Dendritic cell treated with granulocyte-macrophage colony-stimulating factor and Interleukin-4, amounts not matched to agents 40 ng/mL and 50 ng/mL, for 4 days (primary cell): ENCODE measurements at regions not wholly inside any gene's neighbourhood (a gene's known extent, or its start where the extent isn't known, plus 50 kb on each side); places are given as distances from the start of the nearest gene placed in this dataset.

Source experiments
- H3K27ac Mint-ChIP-seq: one replicate; pipeline ENCODE4 v1.8.0; 2022; ENCODE audit warnings: mild to moderate bottlenecking, mixed read lengths
- H3K27me3 Mint-ChIP-seq: one replicate; pipeline ENCODE4 v1.8.0; 2022; ENCODE audit warnings: mild to moderate bottlenecking, mixed read lengths
- H3K36me3 Mint-ChIP-seq: one replicate; pipeline ENCODE4 v1.8.0; 2022; ENCODE audit warnings: low read depth, mixed read lengths
- H3K4me1 Mint-ChIP-seq: one replicate; pipeline ENCODE4 v1.8.0; 2022; ENCODE audit warnings: low read depth, mixed read lengths
- H3K4me3 Mint-ChIP-seq: one replicate; pipeline ENCODE4 v1.8.0; 2022; ENCODE audit warnings: mild to moderate bottlenecking, moderate library complexity, mixed read lengths
- H3K9me3 Mint-ChIP-seq: one replicate; pipeline ENCODE4 v1.8.0; 2022; ENCODE audit warnings: mixed read lengths
- intact Hi-C: fragments of 100-400 bp; cut with micrococcal nuclease; formaldehyde crosslinking; loops from one replicate; pipeline ENCODE4 v1.15.0; 2022

DNA sequence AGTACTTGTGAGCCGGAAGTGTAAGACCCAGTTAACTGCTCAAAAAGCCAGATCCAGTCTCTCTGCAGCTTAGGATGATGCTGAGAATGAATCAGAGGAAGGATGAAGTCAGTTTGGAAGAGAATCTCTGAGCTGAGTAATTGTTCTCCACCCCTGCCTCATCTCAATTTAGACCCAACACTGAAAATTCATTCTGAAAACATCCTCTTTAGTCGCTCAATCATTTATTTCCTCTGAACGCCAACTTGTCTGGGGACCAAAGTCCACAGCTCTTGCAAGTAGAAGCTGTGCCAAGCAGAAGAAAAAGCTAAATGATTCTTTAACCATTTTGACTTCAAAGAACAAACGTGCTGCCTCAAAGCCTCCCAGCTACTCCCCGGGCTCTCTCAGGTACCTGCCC, 177.1 kb upstream of the KLHL29 start:
- H3K4me3 Mint-ChIP-seq, result no peak overlapping the region
- no peaks in the 10 kb centered on the region for H3K27me3 Mint-ChIP-seq
- no peaks in the 10 kb centered on the region for H3K36me3 Mint-ChIP-seq
- H3K4me1 Mint-ChIP-seq, result no peaks in the 10 kb centered on the region
- intact Hi-C loops, result no loop called here
- no peak overlapping the region for H3K27ac Mint-ChIP-seq
- no peaks in the 10 kb centered on the region for H3K9me3 Mint-ChIP-seq

- H3K27me3 Mint-ChIP-seq, result no peaks in the 10 kb centered on the region
- intact Hi-C loops, result no loop called here
- no peak overlapping the region for H3K4me3 Mint-ChIP-seq
- H3K27ac Mint-ChIP-seq, result no peak overlapping the region
- H3K9me3 Mint-ChIP-seq, result no peaks in the 10 kb centered on the region
- no peaks in the 10 kb centered on the region for H3K4me1 Mint-ChIP-seq
- H3K36me3 Mint-ChIP-seq, result no peaks in the 10 kb centered on the region
Measured at GRCh38 chr2:23208339-23208738, 176.6 kb upstream of the KLHL29 start.

- no peaks in the 10 kb centered on the region for H3K36me3 Mint-ChIP-seq
- no peaks in the 10 kb centered on the region for H3K27me3 Mint-ChIP-seq
- intact Hi-C loops, result no loop called here
- H3K27ac Mint-ChIP-seq, result no peak overlapping the region
- H3K4me3 Mint-ChIP-seq, result no peak overlapping the region
- no peaks in the 10 kb centered on the region for H3K4me1 Mint-ChIP-seq
- H3K9me3 Mint-ChIP-seq, result no peaks in the 10 kb centered on the region
Measured at GRCh38 chr2:23209059-23209458, 175.9 kb upstream of the KLHL29 start.

- H3K4me1 Mint-ChIP-seq, result no peaks in the 10 kb centered on the region
- intact Hi-C loops, result no loop called here
- no peaks in the 10 kb centered on the region for H3K9me3 Mint-ChIP-seq
- H3K36me3 Mint-ChIP-seq, result no peaks in the 10 kb centered on the region
- no peaks in the 10 kb centered on the region for H3K27me3 Mint-ChIP-seq
- no peak overlapping the region for H3K4me3 Mint-ChIP-seq
- no peak overlapping the region for H3K27ac Mint-ChIP-seq
Measured at GRCh38 chr2:23211987-23212583, 172.9 kb upstream of the KLHL29 start.

- no peak overlapping the region for H3K27ac Mint-ChIP-seq
- H3K4me1 Mint-ChIP-seq, result no peaks in the 10 kb centered on the region
- H3K9me3 Mint-ChIP-seq, result no peaks in the 10 kb centered on the region
- intact Hi-C loops, result no loop called here
- no peaks in the 10 kb centered on the region for H3K36me3 Mint-ChIP-seq
- no peaks in the 10 kb centered on the region for H3K27me3 Mint-ChIP-seq
- H3K4me3 Mint-ChIP-seq, result no peak overlapping the region
Measured at GRCh38 chr2:23213196-23213595, 171.8 kb upstream of the KLHL29 start.

GRCh38 chr2:23215016-23215415, 170.0 kb upstream of the KLHL29 start:
- intact Hi-C loops, result no loop called here
- Mint-ChIP-seq H3K36me3 (no peaks in the 10 kb centered on the region), H3K9me3 (no peaks in the 10 kb centered on the region), H3K27me3 (no peaks in the 10 kb centered on the region), H3K4me3 (no peak overlapping the region), H3K4me1 (no peaks in the 10 kb centered on the region), H3K27ac (no peak overlapping the region)

DNA sequence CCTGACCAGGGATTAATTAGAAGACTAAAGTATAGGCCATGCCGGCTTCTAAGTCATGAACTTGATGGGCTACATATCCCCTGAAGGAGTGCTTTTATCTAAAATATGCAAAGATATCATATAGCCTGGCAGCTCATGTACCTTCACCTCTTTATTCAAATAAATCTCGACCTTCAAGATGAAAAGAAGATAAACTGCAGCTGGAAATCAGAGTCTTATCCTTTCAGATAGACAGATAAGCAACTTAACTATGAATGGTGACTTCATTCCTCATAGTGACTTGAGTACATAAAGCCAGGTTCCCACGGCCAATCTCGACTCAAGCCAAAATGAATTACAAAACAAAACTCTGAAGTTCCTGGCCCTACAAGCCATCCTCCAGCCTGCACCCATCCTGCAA, 165.3 kb upstream of the KLHL29 start:
- H3K36me3 Mint-ChIP-seq, result no peaks in the 10 kb centered on the region
- H3K4me1 Mint-ChIP-seq, result no peaks in the 10 kb centered on the region
- H3K27me3 Mint-ChIP-seq, result no peaks in the 10 kb centered on the region
- H3K4me3 Mint-ChIP-seq, result no peak overlapping the region
- intact Hi-C loops, result no loop called here
- no peak overlapping the region for H3K27ac Mint-ChIP-seq
- no peaks in the 10 kb centered on the region for H3K9me3 Mint-ChIP-seq

DNA sequence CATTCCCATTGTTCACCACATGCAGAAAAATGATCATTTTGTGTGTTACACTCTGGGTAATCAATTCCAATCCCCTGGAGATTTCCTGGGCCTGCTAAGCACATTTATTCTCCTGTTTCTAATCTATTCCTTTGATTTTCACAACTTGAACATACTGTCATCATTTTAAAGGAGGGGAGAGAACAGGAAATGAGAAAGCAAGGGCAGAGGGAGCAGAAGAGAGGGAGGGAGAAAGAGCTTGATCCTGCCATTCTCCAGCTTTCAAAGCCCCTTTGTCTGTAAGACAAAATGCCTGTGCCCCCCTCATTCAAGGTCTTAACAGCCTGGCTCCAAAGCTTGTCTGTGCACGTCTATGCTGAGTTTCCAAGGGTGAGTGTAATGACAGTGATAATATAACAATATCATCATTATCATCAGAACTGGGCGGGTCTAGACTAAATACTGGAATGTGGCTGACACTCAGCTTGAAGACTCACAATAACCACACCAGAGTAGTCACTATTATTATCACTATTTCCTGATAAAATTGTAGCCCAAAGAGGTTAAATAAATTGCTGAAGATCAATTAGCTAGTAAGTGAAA, 164.4 kb upstream of the KLHL29 start:
- intact Hi-C loops, result no loop called here
- H3K27me3 Mint-ChIP-seq, result no peaks in the 10 kb centered on the region
- H3K4me1 Mint-ChIP-seq, result no peaks in the 10 kb centered on the region
- no peak overlapping the region for H3K4me3 Mint-ChIP-seq
- no peak overlapping the region for H3K27ac Mint-ChIP-seq
- H3K36me3 Mint-ChIP-seq, result no peaks in the 10 kb centered on the region
- H3K9me3 Mint-ChIP-seq, result no peaks in the 10 kb centered on the region

- no peak overlapping the region for H3K4me3 Mint-ChIP-seq
- no peaks in the 10 kb centered on the region for H3K4me1 Mint-ChIP-seq
- no peaks in the 10 kb centered on the region for H3K9me3 Mint-ChIP-seq
- no peaks in the 10 kb centered on the region for H3K36me3 Mint-ChIP-seq
- H3K27ac Mint-ChIP-seq, result no peak overlapping the region
- H3K27me3 Mint-ChIP-seq, result no peaks in the 10 kb centered on the region
- intact Hi-C loops, result no loop called here
Measured at GRCh38 chr2:23221236-23221635, 163.7 kb upstream of the KLHL29 start.

GRCh38 chr2:23221901-23222300, 163.1 kb upstream of the KLHL29 start:
- no peaks in the 10 kb centered on the region for H3K36me3 Mint-ChIP-seq
- H3K27me3 Mint-ChIP-seq, result no peaks in the 10 kb centered on the region
- intact Hi-C loops, result no loop called here
- H3K27ac Mint-ChIP-seq, result no peak overlapping the region
- no peaks in the 10 kb centered on the region for H3K9me3 Mint-ChIP-seq
- H3K4me1 Mint-ChIP-seq, result no peaks in the 10 kb centered on the region
- no peak overlapping the region for H3K4me3 Mint-ChIP-seq

DNA sequence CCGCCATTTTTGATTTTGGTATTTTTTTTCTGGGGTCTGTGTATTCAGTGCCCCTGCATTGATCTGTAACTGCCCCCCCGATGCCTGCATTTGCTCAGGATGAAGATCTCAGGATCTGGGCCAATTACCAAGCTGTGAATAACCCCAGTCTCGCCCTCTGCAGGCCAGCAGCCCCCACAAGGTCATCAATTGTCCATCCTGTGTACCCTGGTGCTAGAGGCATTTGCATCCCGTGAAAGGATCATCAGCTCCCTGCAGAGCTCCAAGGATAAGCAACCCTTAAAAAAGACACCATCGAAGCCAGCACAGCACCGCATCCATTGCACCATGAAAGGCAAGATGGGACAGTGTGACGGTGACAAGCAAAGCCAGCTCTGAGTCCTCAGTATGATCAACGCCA, 154.1 kb upstream of the KLHL29 start:
- H3K4me1 Mint-ChIP-seq, result no peaks in the 10 kb centered on the region
- no peaks in the 10 kb centered on the region for H3K27me3 Mint-ChIP-seq
- peaks cover 18% of the 10 kb centered on the region for H3K9me3 Mint-ChIP-seq
- no peak overlapping the region for H3K4me3 Mint-ChIP-seq
- no peak overlapping the region for H3K27ac Mint-ChIP-seq
- no peaks in the 10 kb centered on the region for H3K36me3 Mint-ChIP-seq
- intact Hi-C loops, result no loop called here

GRCh38 chr2:23231865-23232264, 153.1 kb upstream of the KLHL29 start:
- Mint-ChIP-seq H3K9me3 (peaks cover 18% of the 10 kb centered on the region), H3K36me3 (no peaks in the 10 kb centered on the region), H3K4me1 (no peaks in the 10 kb centered on the region), H3K27me3 (no peaks in the 10 kb centered on the region), H3K4me3 (no peak overlapping the region), H3K27ac (no peak overlapping the region)
- intact Hi-C loops, result no loop called here

DNA sequence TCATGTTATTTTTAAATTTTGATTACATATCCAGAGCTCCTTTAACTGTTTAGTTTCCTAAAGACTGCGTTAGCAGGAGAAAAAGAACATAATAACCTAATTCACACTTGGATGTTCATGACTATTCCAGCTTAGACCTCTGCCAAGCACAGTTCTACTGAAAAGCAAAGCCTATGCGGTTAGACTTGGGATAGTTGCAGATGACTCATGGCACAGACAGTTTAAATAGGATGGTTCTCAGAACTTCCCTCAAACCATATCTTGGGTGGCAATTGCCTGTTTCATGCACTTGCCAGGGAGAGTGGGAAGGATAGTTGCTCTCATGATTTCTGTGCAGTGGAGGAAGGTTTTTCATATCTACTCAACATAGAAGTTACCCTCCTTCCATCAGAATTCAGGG, 149.7 kb upstream of the KLHL29 start:
- Mint-ChIP-seq H3K27ac (no peak overlapping the region), H3K4me1 (no peaks in the 10 kb centered on the region), H3K9me3 (peaks cover 18% of the 10 kb centered on the region), H3K27me3 (no peaks in the 10 kb centered on the region), H3K4me3 (no peak overlapping the region), H3K36me3 (no peaks in the 10 kb centered on the region)
- intact Hi-C loops, result no loop called here

DNA sequence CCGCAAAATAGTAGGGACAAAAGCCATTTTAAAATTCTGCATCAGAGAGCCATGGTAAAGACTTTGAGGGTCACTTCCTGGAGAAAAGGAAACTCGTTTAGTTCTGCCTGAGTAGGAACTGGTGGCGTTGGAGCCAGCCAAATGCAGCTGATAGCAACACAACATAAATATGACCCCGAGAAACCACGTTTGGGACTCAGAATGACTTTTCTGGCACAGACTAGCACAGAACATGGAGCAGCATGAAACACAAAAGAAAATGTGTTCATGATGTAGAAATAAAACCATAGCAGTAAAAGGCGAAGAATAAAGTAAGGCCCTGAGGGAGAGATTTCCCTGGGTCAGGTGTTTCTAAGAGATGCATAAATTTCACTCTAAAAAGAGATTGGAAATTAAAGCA, 149.2 kb upstream of the KLHL29 start:
- Mint-ChIP-seq H3K4me3 (no peak overlapping the region), H3K9me3 (peaks cover 15% of the 10 kb centered on the region), H3K27ac (no peak overlapping the region), H3K36me3 (no peaks in the 10 kb centered on the region), H3K27me3 (no peaks in the 10 kb centered on the region), H3K4me1 (no peaks in the 10 kb centered on the region)
- intact Hi-C loops, result no loop called here

DNA sequence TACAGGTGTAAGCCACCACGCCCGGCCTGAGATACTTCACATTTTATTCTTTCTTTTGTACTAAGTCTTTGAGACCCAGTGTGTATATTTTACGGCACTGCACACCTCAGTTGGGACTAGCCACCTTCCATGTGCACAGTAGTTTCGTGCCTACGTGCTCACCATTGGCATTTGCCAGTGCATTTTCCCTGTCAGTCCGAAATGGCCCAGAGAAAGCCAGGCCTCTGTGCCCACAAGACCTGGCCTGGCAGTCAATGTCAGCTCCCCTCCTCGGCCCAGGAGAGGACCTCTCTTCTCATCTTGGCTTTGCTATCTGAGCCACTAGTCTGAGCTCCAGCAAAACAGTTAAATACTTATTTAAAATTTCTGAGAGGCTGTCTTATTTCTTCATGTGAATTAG, 147.8 kb upstream of the KLHL29 start:
- intact Hi-C loops, result no loop called here
- Mint-ChIP-seq H3K36me3 (no peaks in the 10 kb centered on the region), H3K4me3 (no peak overlapping the region), H3K27me3 (no peaks in the 10 kb centered on the region), H3K27ac (no peak overlapping the region), H3K9me3 (peaks cover under 1% of the 10 kb centered on the region), H3K4me1 (no peaks in the 10 kb centered on the region)
